NCI-H2227 treated with DMSO at 0.1 percent for 48 hours (cell line): ENCODE measurements at regions not wholly inside any gene's neighbourhood (a gene's known extent, or its start where the extent isn't known, plus 50 kb on each side); places are given as distances from the start of the nearest gene placed in this dataset.
A peak's percentile ranks its signal among the peaks of the same experiment; 100 is the strongest.

Experiments
- DNase-seq: peaks from one replicate; lab custom pipeline; 2025; lab: John Stamatoyannopoulos, UW

- DNase-seq = no peak
Measured at GRCh38 chr9:82583524-82583923, 479.4 kb downstream of the RASEF start.

GRCh38 chr9:82584349-82584863, 478.5 kb downstream of the RASEF start:
- no peak for DNase-seq

GRCh38 chr9:82586918-82587356, 476.0 kb downstream of the RASEF start:
- DNase-seq = no peak

DNA sequence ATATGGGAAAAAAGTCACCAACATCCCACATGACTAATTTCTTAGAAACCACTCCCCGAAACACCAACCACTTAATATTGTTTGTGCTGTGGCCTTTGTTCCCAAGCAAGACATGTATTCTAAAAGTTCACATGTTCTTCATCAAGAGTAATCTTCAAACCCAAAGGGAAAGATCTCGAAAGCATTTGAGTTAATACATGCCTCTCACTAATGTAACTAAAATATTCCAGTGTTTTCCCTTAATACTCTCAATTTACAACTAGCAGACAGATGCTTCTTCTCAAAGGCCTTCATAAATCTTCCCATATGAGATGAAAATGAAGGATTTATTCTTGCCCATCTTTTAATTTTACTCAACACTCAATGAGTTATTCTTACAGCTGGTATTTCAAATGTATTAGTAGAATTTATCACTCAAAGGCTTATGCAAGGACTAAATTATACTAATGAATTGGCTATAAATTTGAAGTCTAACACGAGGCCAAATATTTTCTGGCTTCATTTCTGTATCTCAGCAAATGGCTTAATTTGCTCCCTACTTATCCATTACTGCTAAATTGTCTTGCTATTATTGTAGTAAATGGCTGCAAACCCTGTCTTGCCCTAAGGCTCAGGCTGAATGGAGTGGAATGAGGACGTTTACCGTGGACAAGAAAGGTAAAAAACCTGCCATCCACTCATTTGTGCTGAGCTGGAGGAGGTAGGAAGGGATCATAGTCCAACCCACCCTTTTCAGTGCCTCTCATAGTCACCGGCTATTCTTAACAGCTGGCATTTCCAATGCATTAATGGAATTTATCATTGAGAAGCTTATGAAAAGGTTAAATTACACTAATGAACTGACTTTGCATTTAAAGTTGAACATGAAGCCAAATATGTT, 474.4 kb downstream of the RASEF start:
- DNase-seq = no peak

DNA sequence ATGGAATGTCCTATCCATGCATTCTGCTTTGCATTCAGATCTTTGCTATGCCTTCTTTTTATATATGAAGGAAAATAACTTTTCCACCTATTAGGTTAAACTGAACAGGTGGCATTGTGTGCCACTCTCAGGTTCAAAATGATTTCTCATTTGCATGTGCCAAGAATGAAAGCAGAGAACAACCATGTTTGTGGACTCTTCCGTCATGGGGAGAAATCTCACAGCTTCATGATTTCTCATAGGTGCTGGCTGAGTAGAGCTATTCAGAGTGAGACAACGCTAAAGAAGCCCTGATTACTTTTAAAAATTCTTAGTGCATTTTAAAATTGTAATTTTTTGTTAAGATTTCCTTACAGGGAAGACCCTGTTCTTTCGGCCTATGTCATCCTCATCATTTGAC, 472.1 kb downstream of the RASEF start:
- no peak for DNase-seq

- DNase-seq = no peak
Measured at GRCh38 chr9:82593501-82593900, 469.4 kb downstream of the RASEF start.

DNA sequence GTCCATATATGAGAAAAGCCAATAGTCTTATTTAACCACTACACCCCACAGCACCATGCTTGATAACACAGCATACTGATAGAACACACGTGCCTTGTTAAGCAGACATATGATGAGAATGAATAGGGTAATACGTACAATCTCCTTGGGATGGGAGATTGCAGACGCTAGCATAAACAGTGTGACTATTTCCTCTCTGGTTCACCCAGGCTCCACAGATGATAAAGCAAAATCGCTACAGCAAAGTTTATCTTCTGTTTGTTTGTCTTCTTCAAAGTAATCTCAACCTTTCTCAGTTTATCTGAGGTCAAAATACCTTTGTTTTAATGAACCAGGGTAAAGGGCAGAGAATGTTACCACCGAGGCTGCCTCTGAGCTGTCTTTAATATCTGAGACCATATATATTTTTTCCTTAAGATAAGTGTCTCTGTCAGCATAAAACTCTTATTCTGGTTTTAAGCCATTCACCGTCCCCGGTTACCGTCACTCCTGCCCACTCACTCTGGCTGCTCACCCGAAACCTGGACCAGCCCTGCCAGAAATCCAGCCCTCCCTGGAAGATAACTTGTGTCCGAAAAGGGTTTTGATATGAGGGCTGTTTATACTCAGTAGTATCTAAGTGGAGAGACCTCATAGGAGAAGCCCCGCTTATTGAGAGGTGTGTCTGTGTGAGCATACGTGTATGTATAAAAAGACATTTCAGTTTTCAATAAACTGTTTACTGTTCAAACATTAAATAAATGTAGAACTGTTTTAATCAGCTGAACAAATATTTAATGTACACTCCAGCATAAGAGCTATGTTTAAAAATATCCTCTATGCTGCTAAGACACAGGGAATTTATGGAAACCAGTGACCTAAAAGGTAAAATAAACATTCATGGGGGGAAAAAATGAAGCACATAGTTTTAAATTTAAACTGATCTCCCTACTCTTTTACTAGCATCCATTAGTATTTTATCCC, 465.4 kb downstream of the RASEF start:
- DNase-seq = no peak

GRCh38 chr9:82598241-82599039, 464.5 kb downstream of the RASEF start:
- no peak for DNase-seq

DNA sequence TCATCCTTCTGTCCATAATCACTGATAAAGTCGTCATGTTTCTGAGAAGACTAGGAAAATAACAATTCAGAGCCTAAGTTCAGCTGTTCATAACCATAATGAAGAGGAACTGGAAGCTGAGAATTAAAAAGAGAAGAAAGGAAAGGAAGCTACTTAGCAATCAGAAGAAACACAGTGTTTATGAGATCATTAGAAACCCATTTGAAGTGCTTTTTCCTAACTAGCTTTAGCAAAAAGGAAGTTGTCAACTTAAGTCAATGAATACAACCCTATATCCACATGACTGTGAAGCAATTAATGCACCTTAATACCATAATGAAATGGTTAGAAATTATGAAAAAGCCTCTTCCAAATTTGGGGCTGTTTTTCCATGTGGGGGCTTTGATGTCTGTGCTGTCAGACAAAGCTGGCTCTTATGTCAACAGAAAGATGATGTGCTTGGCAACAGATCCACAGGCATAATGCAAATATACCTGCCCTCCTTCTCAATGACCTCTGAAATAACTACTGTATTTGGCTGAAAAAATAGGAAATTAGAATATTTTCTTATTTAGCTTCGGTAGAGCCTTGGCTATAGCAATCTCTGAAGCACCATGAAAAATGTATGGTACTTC, 463.5 kb downstream of the RASEF start:
- DNase-seq = no peak

DNA sequence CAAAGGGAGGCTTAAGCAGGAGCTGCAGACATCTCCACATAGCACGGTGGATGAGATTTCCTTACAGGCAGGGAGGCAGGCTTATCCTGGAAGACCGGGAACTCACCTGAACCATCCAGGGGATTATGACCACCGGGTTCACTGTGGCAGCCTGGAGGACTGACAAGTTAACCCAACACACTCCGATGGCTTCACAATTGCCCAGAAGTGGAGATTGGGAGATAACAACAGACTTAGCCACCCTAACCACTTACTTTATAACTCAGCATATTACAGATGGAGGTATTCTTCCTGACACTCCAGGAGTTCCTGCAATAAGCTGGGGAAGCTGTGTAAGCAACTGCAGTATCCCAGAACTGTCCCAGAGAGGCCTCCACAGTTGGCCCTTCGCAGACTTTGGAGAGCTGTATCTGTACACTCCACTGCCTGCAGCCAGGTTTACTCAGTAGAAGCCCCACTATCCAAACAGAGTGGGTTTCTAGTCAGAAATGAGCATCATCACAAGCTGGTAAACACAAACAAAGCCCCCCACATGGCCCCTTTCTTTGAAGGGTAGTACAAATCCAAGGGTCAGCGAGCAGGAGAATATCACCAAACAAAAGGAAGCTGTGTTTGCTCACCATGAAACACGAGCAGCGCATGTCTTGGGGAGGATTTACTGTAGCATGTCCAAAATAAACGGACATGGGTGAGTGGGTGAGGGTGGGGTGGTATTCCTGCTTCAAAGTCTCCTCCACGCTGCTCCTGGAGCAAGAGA, 462.2 kb downstream of the RASEF start:
- DNase-seq = no peak

- no peak for DNase-seq
Measured at GRCh38 chr9:82601293-82601771, 461.6 kb downstream of the RASEF start.

GRCh38 chr9:82604947-82605656, 457.8 kb downstream of the RASEF start:
- DNase-seq = no peak

DNA sequence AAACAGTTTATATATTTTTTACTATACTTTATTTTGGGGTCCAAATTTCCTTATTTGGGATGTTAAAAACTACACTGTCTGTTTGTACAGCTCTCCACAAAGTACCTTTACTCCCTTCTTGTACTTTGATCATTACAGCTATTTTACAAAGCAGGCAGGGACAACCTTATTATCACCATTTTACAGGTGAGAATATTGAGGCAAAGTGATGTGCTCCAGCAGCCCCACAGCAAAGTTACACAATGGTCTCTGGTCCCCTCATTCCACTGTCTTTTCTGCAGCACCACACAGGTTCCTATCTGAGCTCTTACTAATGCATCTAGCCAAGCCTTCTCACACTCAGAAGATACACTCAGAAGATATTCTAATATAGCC, 457.3 kb downstream of the RASEF start:
- DNase-seq = no peak

DNA sequence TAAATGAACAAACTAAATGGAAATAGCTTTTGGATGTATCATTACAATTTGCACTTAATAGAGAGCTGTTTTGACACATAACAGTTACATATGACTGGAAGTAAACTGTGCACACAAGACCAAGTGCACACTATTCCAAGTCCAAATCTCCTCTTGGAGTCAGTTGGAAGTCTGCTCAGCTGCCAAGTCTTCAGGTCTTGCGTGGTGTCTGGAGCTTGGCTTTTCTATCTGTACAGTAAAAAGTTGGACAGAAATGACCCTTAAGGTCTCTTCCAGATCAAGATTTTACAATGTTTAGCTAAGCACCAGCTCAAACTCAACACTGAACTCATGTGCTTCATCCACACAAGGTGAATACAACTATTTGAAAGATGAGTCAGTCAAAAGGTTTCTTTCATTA, 456.9 kb downstream of the RASEF start:
- no peak for DNase-seq

GRCh38 chr9:82606492-82607382, 456.2 kb downstream of the RASEF start:
- peak; percentile 71 for DNase-seq

DNA sequence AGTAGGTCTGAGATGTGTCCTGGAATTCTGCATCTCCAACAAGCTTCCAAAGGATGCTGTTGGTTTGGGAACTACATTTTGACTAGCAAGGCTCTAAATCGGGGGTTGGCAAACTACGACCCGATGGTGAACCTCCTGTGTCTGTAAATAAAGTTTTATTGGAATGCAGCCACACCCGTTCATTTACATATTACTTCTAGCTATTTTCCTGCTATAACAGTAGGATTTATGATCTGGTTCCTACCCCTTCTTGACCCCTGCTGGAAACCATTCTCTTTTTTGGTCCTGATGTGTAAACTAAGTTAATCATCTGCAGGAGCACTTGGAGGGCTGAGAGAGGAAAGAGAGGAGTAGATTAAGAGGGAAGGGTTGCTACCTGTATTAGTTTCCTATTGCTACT, 454.5 kb downstream of the RASEF start:
- no peak for DNase-seq

DNA sequence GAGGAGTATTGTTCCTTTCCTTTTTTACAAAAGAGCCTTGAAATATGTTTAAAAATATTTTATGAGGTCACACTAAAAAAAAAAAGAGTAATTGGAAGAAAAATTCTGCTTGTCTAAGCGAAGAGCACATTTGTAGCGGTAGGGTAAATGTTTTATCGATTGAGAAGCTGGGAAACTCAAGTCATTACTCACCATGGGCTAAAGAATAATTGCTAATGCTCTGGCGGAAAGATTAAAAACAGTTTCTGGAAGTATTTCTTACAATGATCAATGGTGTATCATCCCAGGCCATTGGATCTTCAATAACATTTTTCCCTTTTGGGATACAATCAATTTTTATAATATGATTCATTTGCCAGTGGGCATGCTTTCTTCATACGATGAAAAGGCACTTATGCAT, 450.0 kb downstream of the RASEF start:
- no peak for DNase-seq

GRCh38 chr9:82613498-82613897, 449.4 kb downstream of the RASEF start:
- no peak for DNase-seq

- no peak for DNase-seq
Measured at GRCh38 chr9:82616545-82616944, 446.4 kb downstream of the RASEF start.
